IPS DF 6.9 (cell line): ENCODE measurements at regions not wholly inside any gene's neighbourhood (a gene's known extent, or its start where the extent isn't known, plus 50 kb on each side); places are given as distances from the start of the nearest gene placed in this dataset.
"Not testable (repeated sequence)": the region's sequence is repeated elsewhere in the genome, so short reads cannot be mapped to it uniquely, and the experiment has no call there.

ENCODE experiments used
- DNase-seq: peaks from one replicate; pipeline ENCODE4 v3.0.0-alpha.2; 2013; ENCODE audit warnings: low read depth, low spot score
- H3K27ac ChIP-seq: one replicate; pipeline ENCODE4 v1.5.1; 2013; ENCODE audit warnings: low read length, control low read depth
- H3K27me3 ChIP-seq: 2 replicates; pipeline ENCODE4 v1.6.1; 2013; ENCODE audit warnings: mild to moderate bottlenecking, low read length; ENCODE audit not compliant: control insufficient read depth, insufficient read depth
- H3K36me3 ChIP-seq: 2 replicates; pipeline ENCODE4 v1.6.1; 2013; ENCODE audit warnings: low read length; ENCODE audit not compliant: control insufficient read depth, insufficient read depth
- H3K4me1 ChIP-seq: 2 replicates; pipeline ENCODE4 v1.6.1; 2013; ENCODE audit warnings: low read length; ENCODE audit not compliant: control insufficient read depth, insufficient read depth
- H3K4me3 ChIP-seq: 2 replicates; pipeline ENCODE4 v1.5.1; 2013; ENCODE audit warnings: mild to moderate bottlenecking, low read length
- H3K9me3 ChIP-seq: 2 replicates; pipeline ENCODE4 v1.6.1; 2013; ENCODE audit warnings: low read length, inconsistent platforms; ENCODE audit not compliant: control insufficient read depth, insufficient read depth
- WGBS: extraction: QIAGEN DNeasy Blood & Tissue Kit; methylation state at CpG from one replicate; pipeline ENCODE4 v1.1.7; 2013; ENCODE audit warnings: mixed read lengths, missing lambda C conversion rate; ENCODE audit not compliant: insufficient read length, insufficient coverage; 5-methylcytosine and 5-hydroxymethylcytosine counted together

DNA sequence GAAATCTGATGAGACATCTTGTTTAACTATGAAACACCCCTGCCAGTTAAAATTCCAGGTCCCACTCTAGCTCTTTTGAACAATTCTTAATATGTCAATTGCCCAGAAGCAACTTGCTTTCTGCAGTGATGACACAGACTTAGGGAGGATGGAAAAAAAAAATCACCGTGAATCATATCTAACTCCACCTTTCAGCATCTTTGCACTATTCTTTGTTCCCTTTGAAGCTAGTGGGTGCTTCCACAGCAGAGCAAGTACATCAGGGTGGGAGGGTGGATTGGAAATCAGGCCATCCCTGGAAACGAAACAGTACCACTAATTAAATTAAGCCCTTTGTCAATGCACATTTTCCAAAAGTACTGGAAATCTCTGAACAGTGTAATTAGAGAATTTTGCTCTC lies 324.3 kb upstream of the MEIS1 start:
- no peak for DNase-seq
- Histone ChIP-seq H3K9me3 (no peaks in the 10 kb centered on the region), H3K27me3 (no peaks in the 10 kb centered on the region), H3K36me3 (no peaks in the 10 kb centered on the region), H3K27ac (no peak overlapping the region), H3K4me3 (no peak overlapping the region), H3K4me1 (no peaks in the 10 kb centered on the region)
- no CpG with 5 or more reads among the region's 2 CpGs for WGBS

DNA sequence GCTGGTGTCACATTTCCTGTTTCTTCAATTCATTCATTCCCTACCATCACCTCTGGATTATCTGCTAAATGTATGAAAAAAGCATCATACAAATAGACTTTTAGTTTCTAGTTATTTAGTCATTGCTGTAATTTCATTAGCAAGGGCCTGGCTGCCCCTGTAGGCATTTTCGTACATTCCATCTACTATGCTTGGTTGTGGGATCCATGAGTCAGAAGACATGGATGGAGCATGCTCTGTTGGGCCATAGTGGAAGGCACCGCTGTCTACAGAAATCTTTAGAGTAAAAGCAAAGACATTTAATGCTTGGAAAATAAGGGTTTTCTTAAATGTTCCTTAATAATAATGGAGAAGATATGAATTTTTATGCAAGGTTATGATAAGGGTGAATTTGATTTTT lies 324.8 kb upstream of the MEIS1 start:
- no peak overlapping the region for H3K4me3 ChIP-seq
- no peak overlapping the region for H3K27ac ChIP-seq
- DNase-seq = no peak
- H3K27me3 ChIP-seq = no peaks in the 10 kb centered on the region
- no CpG with 5 or more reads among the region's 2 CpGs for WGBS
- H3K36me3 ChIP-seq = no peaks in the 10 kb centered on the region
- no peaks in the 10 kb centered on the region for H3K4me1 ChIP-seq
- H3K9me3 ChIP-seq = no peaks in the 10 kb centered on the region

DNA sequence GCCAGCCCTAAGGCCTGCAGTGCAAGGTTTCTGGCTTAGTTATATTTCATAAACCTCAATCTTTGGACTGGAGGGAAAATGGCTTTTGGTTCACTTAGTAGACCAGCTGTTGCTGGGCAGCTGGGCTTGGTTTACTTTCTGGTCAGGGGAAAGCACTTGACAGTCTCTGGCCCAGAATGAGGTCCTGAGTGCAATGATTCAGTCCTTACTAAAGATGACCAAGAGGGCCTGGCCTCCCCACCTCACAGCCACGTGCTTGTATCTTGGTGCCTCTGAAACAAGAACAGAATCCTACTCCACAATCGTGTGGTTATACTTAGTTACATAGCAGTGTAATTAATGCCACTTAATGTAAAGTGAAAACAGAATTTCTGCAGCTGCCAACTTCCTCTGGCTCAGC lies 325.5 kb upstream of the MEIS1 start:
- Histone ChIP-seq H3K27ac (no peak overlapping the region), H3K4me3 (no peak overlapping the region), H3K36me3 (no peaks in the 10 kb centered on the region), H3K4me1 (no peaks in the 10 kb centered on the region), H3K9me3 (no peaks in the 10 kb centered on the region), H3K27me3 (no peaks in the 10 kb centered on the region)
- no peak for DNase-seq
- WGBS = no CpG with 5 or more reads among the region's 2 CpGs

DNA sequence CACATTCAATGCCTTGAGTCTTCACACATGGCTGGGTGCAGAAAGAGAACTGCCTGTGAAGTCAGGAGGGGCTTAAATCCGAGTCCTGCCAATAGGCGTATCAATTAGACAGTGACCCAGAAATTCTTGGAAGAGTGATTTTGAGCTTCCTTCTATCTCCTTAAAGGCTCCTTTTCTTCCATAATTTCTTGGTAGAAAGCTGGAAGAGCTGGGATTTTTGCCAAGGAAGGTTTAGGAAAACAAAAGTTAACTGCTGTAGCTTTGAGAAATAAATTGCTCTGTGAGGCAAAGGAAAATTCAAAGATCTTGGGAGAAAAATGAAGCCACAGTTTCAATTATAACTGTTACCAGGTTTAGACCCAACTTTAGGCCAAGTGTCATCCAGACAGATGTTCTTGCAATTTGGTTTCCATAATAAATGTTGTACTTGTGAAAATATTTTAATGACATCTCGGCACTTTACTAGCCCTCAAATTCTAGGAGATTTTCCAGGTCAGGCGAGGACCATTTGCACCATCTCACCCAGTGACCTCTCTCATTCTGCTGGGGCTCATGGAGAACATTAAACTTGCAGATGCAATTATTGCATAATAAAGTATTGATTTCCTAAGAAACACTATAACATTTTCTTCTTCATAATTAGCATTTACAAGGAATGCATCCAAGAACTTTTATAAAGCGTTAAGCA lies 329.7 kb upstream of the MEIS1 start:
- no peaks in the 10 kb centered on the region for H3K9me3 ChIP-seq
- no peak overlapping the region for H3K27ac ChIP-seq
- H3K27me3 ChIP-seq = no peaks in the 10 kb centered on the region
- H3K4me1 ChIP-seq = no peaks in the 10 kb centered on the region
- H3K4me3 ChIP-seq = no peak overlapping the region
- no peaks in the 10 kb centered on the region for H3K36me3 ChIP-seq
- WGBS = no CpG with 5 or more reads among the region's 5 CpGs
- DNase-seq = no peak

DNA sequence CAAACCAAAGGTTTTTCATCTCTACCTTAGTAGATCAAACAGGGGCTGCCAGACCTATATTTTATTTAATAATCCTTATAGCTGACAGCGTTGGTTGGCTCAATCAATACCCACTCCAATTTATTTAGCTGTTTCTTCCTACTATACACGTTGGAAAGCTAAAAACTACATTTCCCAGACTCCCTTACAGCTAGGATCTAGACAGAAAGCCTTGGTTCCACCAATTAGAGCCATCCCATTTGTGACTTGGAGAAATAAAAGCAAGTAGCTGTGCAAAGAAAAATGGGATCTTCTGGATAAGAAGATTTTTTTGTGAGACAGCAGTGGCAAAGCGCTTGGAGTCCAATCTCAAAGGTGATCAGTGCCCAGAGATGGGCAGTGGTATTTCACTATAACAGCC lies 331.3 kb upstream of the MEIS1 start:
- no peak for DNase-seq
- no peaks in the 10 kb centered on the region for H3K27me3 ChIP-seq
- no peaks in the 10 kb centered on the region for H3K9me3 ChIP-seq
- no peaks in the 10 kb centered on the region for H3K36me3 ChIP-seq
- no peak overlapping the region for H3K27ac ChIP-seq
- WGBS = no CpG with 5 or more reads among the region's 3 CpGs
- no peaks in the 10 kb centered on the region; the same call in 1 of the 2 replicates for H3K4me1 ChIP-seq
- H3K4me3 ChIP-seq = no peak overlapping the region

DNA sequence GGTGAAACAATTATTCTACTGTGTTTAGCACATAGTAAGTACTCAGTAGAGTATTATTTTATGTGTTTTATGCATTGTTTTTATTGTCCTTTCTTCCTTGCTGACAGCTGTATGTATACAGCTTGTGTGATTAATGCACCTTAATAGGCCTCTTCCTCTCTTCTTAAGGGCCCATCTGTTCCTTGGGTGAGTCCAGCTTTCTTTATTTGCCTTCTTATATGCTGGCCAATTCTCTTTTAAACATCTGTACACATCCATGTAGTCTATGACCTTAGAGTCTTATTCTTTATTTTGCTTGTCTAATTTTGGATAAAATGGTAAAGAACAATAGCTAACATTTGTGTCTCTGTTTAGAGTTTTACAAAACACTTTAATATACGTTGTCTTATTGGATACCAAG lies 333.7 kb upstream of the MEIS1 start:
- Histone ChIP-seq H3K36me3 (no peaks in the 10 kb centered on the region), H3K4me3 (no peak overlapping the region), H3K9me3 (no peaks in the 10 kb centered on the region), H3K4me1 (no peaks in the 10 kb centered on the region; the same call in 1 of the 2 replicates), H3K27me3 (no peaks in the 10 kb centered on the region), H3K27ac (no peak overlapping the region)
- no CpG with 5 or more reads among the region's 1 CpG for WGBS
- DNase-seq = no peak

DNA sequence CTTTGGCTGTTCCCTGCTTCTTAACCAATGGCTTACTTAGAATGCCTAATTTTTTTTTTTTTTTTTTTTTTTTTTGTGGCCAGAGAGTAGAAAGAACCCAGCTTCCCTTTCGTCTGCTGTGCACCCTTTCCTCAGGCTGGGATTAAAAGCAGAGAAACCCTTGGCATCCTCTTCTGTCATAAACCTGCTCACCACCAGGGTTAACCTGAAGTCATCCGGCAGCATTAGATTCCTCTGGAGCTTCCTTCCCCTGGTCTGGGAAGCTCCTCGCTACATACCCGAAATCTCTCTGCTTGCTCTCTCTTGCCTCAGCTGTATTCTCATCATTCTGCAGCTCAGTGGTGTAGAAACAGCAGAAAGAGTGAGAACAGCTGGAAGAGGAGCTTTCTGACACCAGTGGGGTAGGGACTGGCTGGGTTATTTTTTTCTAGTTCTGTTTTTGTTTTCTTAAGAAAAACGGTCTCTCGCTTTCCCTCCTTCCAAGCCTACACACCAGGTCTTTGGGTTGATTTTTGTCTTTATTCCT lies 339.0 kb upstream of the MEIS1 start:
- Histone ChIP-seq H3K36me3 (no peaks in the 10 kb centered on the region), H3K27ac (no peak overlapping the region), H3K4me1 (no peaks in the 10 kb centered on the region; the same call in 1 of the 2 replicates), H3K27me3 (no peaks in the 10 kb centered on the region), H3K9me3 (no peaks in the 10 kb centered on the region), H3K4me3 (no peak overlapping the region)
- peak; percentile 29 for DNase-seq
- no CpG with 5 or more reads among the region's 6 CpGs for WGBS

DNA sequence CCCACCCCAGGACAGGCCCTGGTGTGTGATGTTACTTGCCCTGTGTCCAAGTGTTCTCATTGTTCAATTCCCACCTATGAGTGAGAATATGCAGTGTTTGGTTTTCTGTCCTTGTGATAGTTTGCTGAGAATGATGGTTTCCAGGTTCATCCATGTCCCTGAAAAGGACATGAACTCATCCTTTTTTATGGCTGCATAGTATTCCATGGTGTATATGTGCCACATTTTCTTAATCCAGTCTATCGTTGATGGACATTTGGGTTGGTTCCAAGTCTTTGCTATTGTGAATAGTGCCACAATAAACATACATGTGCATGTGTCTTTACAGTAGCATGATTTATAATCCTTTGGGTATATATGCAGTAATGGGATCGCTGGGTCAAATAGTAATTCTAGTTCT lies 340.2 kb upstream of the MEIS1 start:
- not testable (repeated sequence) for H3K27ac ChIP-seq, H3K4me1 ChIP-seq, DNase-seq, H3K36me3 ChIP-seq, H3K9me3 ChIP-seq, H3K27me3 ChIP-seq, H3K4me3 ChIP-seq
- WGBS = no CpG with 5 or more reads among the region's 2 CpGs

DNA sequence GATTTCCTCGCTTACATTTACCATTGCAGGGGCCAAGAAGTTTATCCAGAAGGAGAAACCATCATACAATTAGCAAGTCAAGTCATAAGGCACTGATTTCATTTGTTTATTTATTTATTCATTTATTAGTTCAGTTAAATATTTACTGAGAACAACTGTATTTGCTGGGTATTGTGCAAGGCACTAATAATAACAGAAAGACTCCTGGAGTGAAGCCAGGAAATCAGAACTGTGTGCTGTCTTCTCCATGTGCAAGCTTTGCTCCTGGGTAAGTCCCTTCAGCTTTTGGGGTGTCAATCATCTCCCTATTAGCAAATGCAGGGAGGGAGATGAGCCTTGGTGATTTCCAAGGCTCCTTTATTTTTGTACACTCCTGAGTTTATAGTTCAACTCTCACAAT lies 341.6 kb upstream of the MEIS1 start:
- no peak for DNase-seq
- Histone ChIP-seq H3K27me3 (no peaks in the 10 kb centered on the region), H3K9me3 (no peaks in the 10 kb centered on the region), H3K4me3 (no peak overlapping the region), H3K27ac (no peak overlapping the region), H3K36me3 (no peaks in the 10 kb centered on the region), H3K4me1 (no peaks in the 10 kb centered on the region)
- WGBS = no CpG with 5 or more reads among the region's 1 CpG

DNA sequence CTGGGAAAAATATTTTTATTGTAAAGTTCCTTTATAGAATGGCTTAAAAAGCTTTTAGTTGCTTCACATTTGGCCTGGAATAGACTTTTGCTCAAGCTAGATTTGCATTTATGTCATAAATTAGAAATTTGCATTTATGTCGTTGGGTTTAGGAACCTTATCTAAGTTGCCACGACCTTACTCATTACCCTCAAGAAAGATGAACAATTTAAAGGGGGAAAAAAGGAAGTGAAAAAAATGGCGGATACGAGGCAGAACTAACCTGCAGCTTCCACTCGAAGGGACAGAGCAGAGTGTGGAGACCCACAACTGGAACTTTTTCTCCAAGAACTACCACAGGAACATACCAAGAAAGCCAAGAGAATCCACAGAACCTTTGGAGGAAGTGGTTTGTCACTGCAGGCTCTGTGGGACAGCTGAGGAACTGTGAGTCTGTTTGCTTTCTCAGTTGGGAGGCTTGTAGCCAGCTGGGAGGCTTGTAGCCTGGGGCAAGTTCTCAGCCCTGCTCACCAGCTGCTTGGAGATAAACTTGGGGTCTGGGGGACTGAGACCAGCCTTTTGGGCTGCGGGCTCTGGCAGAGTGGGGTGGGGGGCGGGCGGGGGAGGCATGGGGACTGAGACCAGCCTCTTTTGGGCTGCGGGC lies 349.9 kb upstream of the MEIS1 start:
- no peak for DNase-seq

DNA sequence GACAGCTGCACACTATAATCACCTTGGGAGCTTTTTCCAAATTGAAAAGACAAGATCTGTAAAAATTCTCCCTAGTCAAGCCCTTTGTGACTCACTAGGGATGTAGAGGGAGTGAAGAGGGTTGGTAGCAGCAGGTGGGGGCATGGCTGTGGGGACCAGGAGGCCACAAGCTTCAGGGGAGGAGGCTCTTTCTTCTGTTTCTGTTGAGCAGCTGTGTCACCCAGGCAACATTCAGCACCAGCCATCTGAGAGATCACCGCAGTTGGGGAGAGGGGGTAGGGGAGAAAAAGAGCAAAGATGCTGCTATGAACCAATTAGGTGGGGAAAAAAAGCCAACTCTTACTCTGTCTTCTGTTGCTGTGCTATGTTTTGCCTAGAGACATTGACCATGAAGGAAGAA lies 352.3 kb upstream of the MEIS1 start:
- no CpG with 5 or more reads among the region's 1 CpG for WGBS
- no peak overlapping the region for H3K27ac ChIP-seq
- peaks cover 1% of the 10 kb centered on the region; the same call in 1 of the 2 replicates for H3K4me1 ChIP-seq
- no peaks in the 10 kb centered on the region for H3K9me3 ChIP-seq
- H3K4me3 ChIP-seq = no peak overlapping the region
- no peak for DNase-seq
- H3K36me3 ChIP-seq = no peaks in the 10 kb centered on the region
- no peaks in the 10 kb centered on the region for H3K27me3 ChIP-seq

More for the DNA sequence above, 349.9 kb upstream of the MEIS1 start:
- Histone ChIP-seq H3K4me3 (no peak overlapping the region), H3K36me3 (no peaks in the 10 kb centered on the region), H3K27me3 (no peaks in the 10 kb centered on the region), H3K27ac (no peak overlapping the region), H3K9me3 (no peaks in the 10 kb centered on the region), H3K4me1 (no peaks in the 10 kb centered on the region)
- WGBS = no CpG with 5 or more reads among the region's 9 CpGs
